Stimulated activated naive CD8-positive, alpha-beta T cell treated with anti-CD3 and anti-CD28 coated beads, Interleukin-15, amount 100 ng/mL, for 72 hours (primary cell): ENCODE measurements at regions not wholly inside any gene's neighbourhood (a gene's known extent, or its start where the extent isn't known, plus 50 kb on each side); places are given as distances from the start of the nearest gene placed in this dataset.

Experiments
- ATAC-seq: fragments of 150-1000 bp; cut with Tn5 transposase; 2 replicates; pipeline ENCODE4 v1.10.0; 2021; ENCODE audit warnings: mild to moderate bottlenecking, moderate library complexity
- DNase-seq, 2 donors: peaks; one replicate each; pipeline ENCODE4 v3.0.0; 2021 to 2022
- H3K27ac Mint-ChIP-seq, 2 donors: one replicate each; pipeline ENCODE4 v1.8.0; 2022; ENCODE audit warnings: mild to moderate bottlenecking in 2 of 2, mixed read lengths in 2 of 2, moderate library complexity in 2 of 2
- H3K27me3 Mint-ChIP-seq: one replicate; pipeline ENCODE4 v1.8.0; 2022; ENCODE audit warnings: mixed read lengths
- H3K4me1 Mint-ChIP-seq: one replicate; pipeline ENCODE4 v1.8.0; 2022; ENCODE audit warnings: mild to moderate bottlenecking, mixed read lengths
- H3K4me3 Mint-ChIP-seq, 2 donors: one replicate each; pipeline ENCODE4 v1.8.0; 2022; ENCODE audit warnings: mild to moderate bottlenecking in 2 of 2, mixed read lengths in 2 of 2, moderate library complexity in 1 of 2
- H3K9me3 Mint-ChIP-seq, 2 donors: one replicate each; pipeline ENCODE4 v1.8.0; 2022; ENCODE audit warnings: mixed read lengths in 2 of 2

- H3K9me3 Mint-ChIP-seq: no peaks in the 10 kb centered on the region
- no peaks in the 10 kb centered on the region for H3K4me1 Mint-ChIP-seq
- no peak overlapping the region for H3K4me3 Mint-ChIP-seq
- ATAC-seq (no peak), DNase-seq (no peak)
- no peak overlapping the region for H3K27ac Mint-ChIP-seq
- H3K27me3 Mint-ChIP-seq: no peaks in the 10 kb centered on the region
Observed at GRCh38 chr10:121405953-121406352, 192.3 kb downstream of the FGFR2 start.

GRCh38 chr10:121406823-121407545 is 191.3 kb downstream of the FGFR2 start:
- DNase-seq (no peak), ATAC-seq (no peak)
- no peaks in the 10 kb centered on the region for H3K27me3 Mint-ChIP-seq
- no peaks in the 10 kb centered on the region for H3K9me3 Mint-ChIP-seq
- no peak overlapping the region for H3K27ac Mint-ChIP-seq
- H3K4me1 Mint-ChIP-seq: no peaks in the 10 kb centered on the region
- H3K4me3 Mint-ChIP-seq: no peak overlapping the region

GRCh38 chr10:121409466-121410104 is 188.7 kb downstream of the FGFR2 start:
- ATAC-seq (no peak), DNase-seq (no peak)
- Mint-ChIP-seq H3K27ac (no peak overlapping the region), H3K9me3 (no peaks in the 10 kb centered on the region), H3K4me1 (no peaks in the 10 kb centered on the region), H3K4me3 (no peak overlapping the region), H3K27me3 (no peaks in the 10 kb centered on the region)

- H3K4me1 Mint-ChIP-seq: no peaks in the 10 kb centered on the region
- no peak for ATAC-seq
- no peaks in the 10 kb centered on the region for H3K27me3 Mint-ChIP-seq
- DNase-seq: no peak
- H3K9me3 Mint-ChIP-seq: peaks cover 0 to 5% of the 10 kb centered on the region in 2 donors
- H3K27ac Mint-ChIP-seq: peak overlapping the region in 1 of 2 donors; percentile 14
- H3K4me3 Mint-ChIP-seq: no peak overlapping the region
Observed at GRCh38 chr10:121411004-121411403, 187.2 kb downstream of the FGFR2 start.

GRCh38 chr10:121413951-121414350 is 184.3 kb downstream of the FGFR2 start:
- H3K27me3 Mint-ChIP-seq: no peaks in the 10 kb centered on the region
- H3K9me3 Mint-ChIP-seq: peaks cover 0 to 5% of the 10 kb centered on the region in 2 donors
- no peak overlapping the region for H3K4me3 Mint-ChIP-seq
- DNase-seq (no peak), ATAC-seq (no peak)
- H3K4me1 Mint-ChIP-seq: no peaks in the 10 kb centered on the region
- H3K27ac Mint-ChIP-seq: no peak overlapping the region

- Mint-ChIP-seq H3K4me3 (no peak overlapping the region), H3K4me1 (no peaks in the 10 kb centered on the region), H3K27me3 (no peaks in the 10 kb centered on the region), H3K9me3 (peaks cover 0 to 5% of the 10 kb centered on the region in 2 donors), H3K27ac (no peak overlapping the region)
- ATAC-seq (no peak), DNase-seq (no peak)
Observed at GRCh38 chr10:121414366-121415062, 183.7 kb downstream of the FGFR2 start.

GRCh38 chr10:121415063-121415399 is 183.2 kb downstream of the FGFR2 start:
- ATAC-seq (no peak), DNase-seq (no peak)
- Mint-ChIP-seq H3K27ac (no peak overlapping the region), H3K4me1 (no peaks in the 10 kb centered on the region), H3K27me3 (no peaks in the 10 kb centered on the region), H3K4me3 (no peak overlapping the region), H3K9me3 (peaks cover 0 to 5% of the 10 kb centered on the region in 2 donors)

- no peaks in the 10 kb centered on the region for H3K4me1 Mint-ChIP-seq
- peaks cover 0 to 5% of the 10 kb centered on the region in 2 donors for H3K9me3 Mint-ChIP-seq
- no peaks in the 10 kb centered on the region for H3K27me3 Mint-ChIP-seq
- ATAC-seq (no peak), DNase-seq (no peak)
- no peak overlapping the region for H3K27ac Mint-ChIP-seq
- no peak overlapping the region for H3K4me3 Mint-ChIP-seq
Observed at GRCh38 chr10:121416071-121416470, 182.2 kb downstream of the FGFR2 start.

- no peaks in the 10 kb centered on the region for H3K27me3 Mint-ChIP-seq
- no peaks in the 10 kb centered on the region for H3K4me1 Mint-ChIP-seq
- no peak overlapping the region for H3K27ac Mint-ChIP-seq
- ATAC-seq (no peak), DNase-seq (no peak)
- H3K4me3 Mint-ChIP-seq: no peak overlapping the region
- peaks cover 0 to 5% of the 10 kb centered on the region in 2 donors for H3K9me3 Mint-ChIP-seq
Observed at GRCh38 chr10:121417298-121417697, 180.9 kb downstream of the FGFR2 start.

GRCh38 chr10:121418126-121418777 is 180.0 kb downstream of the FGFR2 start:
- H3K9me3 Mint-ChIP-seq: peaks cover 0 to 5% of the 10 kb centered on the region in 2 donors
- no peak for ATAC-seq
- no peaks in the 10 kb centered on the region for H3K27me3 Mint-ChIP-seq
- no peak for DNase-seq
- no peak overlapping the region for H3K27ac Mint-ChIP-seq
- H3K4me1 Mint-ChIP-seq: no peaks in the 10 kb centered on the region
- H3K4me3 Mint-ChIP-seq: no peak overlapping the region

- DNase-seq: no peak
- Mint-ChIP-seq H3K4me3 (no peak overlapping the region), H3K4me1 (no peaks in the 10 kb centered on the region), H3K27me3 (no peaks in the 10 kb centered on the region), H3K9me3 (peaks cover 0 to 5% of the 10 kb centered on the region in 2 donors), H3K27ac (no peak overlapping the region)
- no peak for ATAC-seq
Observed at GRCh38 chr10:121420006-121420405, 178.2 kb downstream of the FGFR2 start.

GRCh38 chr10:121422096-121422495 is 176.1 kb downstream of the FGFR2 start:
- ATAC-seq: no peak
- no peak for DNase-seq
- Mint-ChIP-seq H3K4me3 (no peak overlapping the region), H3K27ac (no peak overlapping the region), H3K9me3 (no peaks in the 10 kb centered on the region), H3K4me1 (no peaks in the 10 kb centered on the region), H3K27me3 (no peaks in the 10 kb centered on the region)

- Mint-ChIP-seq H3K27me3 (no peaks in the 10 kb centered on the region), H3K27ac (no peak overlapping the region), H3K4me3 (no peak overlapping the region), H3K4me1 (no peaks in the 10 kb centered on the region), H3K9me3 (peaks cover 0 to 5% of the 10 kb centered on the region in 2 donors)
- DNase-seq (no peak), ATAC-seq (no peak)
Observed at GRCh38 chr10:121425623-121426022, 172.6 kb downstream of the FGFR2 start.

GRCh38 chr10:121426307-121426706 is 171.9 kb downstream of the FGFR2 start:
- ATAC-seq (no peak), DNase-seq (no peak)
- no peaks in the 10 kb centered on the region for H3K4me1 Mint-ChIP-seq
- peaks cover 0 to 12% of the 10 kb centered on the region in 2 donors for H3K9me3 Mint-ChIP-seq
- no peaks in the 10 kb centered on the region for H3K27me3 Mint-ChIP-seq
- H3K4me3 Mint-ChIP-seq: no peak overlapping the region
- H3K27ac Mint-ChIP-seq: no peak overlapping the region
